ENCODE measurements at regions not wholly inside any gene's neighbourhood (a gene's known extent, or its start where the extent isn't known, plus 50 kb on each side); places are given as distances from the start of the nearest gene placed in this dataset.
"Not testable (repeated sequence)": the region's sequence is repeated elsewhere in the genome, so short reads cannot be mapped to it uniquely, and the experiment has no call there.

DNA sequence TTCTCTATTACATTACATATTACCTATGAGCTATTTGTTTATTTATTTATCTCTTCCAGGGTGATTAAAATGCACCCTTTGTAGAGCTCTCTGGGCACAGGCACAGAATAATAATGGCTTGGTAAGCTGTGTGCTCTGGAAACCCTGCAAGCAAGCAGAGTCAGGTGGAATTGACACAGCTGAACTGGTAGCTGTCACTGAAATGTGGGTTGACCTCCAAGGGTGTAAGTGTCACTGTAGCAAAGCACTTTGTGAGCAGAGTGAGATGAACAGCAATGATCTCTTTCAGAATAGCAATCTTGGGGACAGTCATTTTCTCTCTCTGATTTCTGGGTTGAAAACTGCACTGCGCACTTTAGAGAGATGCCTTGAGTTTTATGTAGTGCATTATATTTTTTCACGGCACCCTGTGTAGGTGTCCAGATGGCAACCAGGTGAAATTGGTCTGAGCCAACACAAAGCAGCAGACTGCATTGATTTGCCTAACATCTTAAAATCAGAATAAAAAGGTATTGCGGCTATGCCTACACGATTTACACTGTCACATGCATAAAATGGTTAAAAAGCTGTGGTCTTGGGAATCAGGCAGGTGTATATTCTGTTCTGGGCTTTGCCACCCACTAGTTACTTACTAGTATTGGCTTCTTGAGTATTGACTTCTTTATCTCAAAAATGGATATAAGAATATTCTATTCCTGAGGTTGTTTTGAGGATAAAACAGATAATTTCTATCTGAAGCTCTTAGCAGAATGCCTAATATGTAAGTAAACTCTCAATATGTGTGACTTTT, 450.3 kb downstream of the RAPGEF2 start:
- no peak for DNase-seq

- DNase-seq = no peak
Measured at GRCh38 chr4:159555873-159556272, 453.0 kb downstream of the RAPGEF2 start.

DNA sequence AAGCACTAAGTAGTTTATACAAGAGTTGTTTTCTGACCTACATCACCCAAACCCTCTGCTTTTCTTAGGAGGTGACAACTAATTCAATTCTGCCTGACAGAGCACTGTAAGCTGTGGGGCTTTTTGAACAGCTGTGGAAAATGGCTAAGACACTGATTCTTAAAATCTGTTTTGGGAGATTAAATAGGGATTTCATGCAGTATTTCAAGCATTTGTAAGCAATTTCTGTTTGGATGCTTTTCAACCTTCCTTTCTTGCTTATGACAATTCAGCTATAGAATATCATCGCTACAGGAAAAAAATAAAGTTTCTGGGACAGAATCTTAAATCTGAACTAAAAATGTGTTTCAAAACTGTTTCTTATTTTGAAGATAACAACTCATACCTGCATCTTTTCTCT, 459.5 kb downstream of the RAPGEF2 start:
- DNase-seq = no peak

- DNase-seq = no peak
Measured at GRCh38 chr4:159563257-159563656, 460.4 kb downstream of the RAPGEF2 start.

GRCh38 chr4:159564615-159565014, 461.7 kb downstream of the RAPGEF2 start:
- DNase-seq = no peak

DNA sequence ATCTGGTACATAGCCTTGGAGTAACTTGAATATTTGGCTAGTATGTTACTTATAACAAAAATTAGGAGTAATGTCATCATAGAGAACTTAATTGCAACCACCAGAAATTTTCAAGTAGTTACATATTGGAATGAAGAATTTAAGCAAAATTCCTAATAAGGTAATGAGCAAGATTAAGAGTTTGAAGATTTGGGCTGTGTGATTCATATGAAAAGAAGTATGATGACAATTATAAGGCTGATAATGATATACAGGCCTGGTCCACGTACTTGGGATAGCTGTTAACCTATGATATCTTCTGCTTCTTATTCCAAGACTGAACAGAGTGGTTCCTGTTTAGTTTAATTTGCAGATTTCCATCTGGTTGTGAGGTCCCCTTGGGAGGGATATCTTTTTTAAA, 463.9 kb downstream of the RAPGEF2 start:
- DNase-seq = no peak

GRCh38 chr4:159577241-159577640, 474.4 kb downstream of the RAPGEF2 start:
- DNase-seq = no peak

DNA sequence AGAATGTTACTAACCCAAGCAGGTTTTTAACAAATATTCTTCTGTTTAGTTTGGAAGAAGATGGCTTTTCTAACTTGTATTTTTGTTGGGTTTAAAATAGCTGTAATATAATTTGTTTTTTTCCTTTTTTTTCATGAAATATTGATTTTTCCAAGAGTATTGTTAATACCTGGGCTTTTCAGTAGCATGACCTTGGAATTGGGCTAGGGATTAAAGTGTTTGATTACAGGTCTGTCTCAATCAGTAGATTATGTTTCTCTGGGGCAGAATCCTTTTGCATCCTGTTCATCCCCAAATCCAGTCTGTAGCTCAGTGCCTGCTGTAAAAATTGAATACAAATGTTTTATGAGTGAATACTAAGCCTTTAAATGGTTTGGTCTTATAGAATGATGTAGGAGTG, 479.8 kb downstream of the RAPGEF2 start:
- no peak for DNase-seq

DNA sequence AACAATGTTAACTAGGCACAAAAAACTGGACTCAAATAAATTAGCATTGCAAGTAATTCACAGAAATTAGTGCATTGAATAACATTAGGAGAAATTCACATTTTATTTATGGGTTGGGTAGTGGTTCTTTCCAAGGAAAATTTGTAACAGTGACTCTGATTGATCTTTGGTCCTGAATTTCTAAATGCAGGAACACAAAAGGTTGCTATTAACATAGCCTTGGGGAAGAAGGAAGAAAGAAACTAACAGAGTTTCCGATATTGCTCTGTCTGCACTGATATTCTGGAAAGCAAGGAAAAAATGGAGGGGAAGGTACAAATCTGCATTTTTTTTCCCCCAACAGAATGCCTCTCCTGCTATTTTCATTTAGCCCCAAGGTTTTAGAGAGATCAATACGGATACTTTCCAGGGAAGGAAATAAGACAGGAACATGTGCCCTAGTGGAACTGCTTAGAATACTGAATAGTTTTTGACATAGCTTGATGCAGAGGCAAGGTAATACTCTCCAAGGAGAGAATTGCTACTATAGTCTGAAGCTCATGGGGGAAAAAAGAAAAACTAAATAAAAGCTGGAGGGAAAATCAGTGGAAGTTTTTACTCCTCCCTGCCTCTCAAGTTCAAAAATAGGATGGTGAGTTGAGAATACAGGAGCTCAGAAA, 490.1 kb downstream of the RAPGEF2 start:
- no peak for DNase-seq

DNA sequence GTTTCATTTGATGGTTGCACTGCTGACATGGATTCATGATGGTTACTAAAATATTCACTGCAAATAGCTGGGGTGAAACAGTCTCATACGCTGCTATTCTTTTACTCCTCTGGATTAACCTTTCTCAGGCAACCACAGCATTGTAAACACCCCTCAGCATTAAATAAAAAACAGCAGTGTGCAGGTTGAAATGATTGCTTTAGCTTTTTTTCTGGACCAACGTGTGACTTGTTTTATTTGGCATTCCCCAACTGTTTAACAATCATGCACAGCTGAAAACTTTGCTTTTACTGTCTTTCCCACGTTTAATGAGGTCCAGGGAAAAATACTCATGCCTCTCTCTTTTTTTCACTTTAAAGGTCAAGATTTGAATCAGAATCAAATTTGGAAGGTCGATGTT, 490.8 kb downstream of the RAPGEF2 start:
- no peak for DNase-seq

DNA sequence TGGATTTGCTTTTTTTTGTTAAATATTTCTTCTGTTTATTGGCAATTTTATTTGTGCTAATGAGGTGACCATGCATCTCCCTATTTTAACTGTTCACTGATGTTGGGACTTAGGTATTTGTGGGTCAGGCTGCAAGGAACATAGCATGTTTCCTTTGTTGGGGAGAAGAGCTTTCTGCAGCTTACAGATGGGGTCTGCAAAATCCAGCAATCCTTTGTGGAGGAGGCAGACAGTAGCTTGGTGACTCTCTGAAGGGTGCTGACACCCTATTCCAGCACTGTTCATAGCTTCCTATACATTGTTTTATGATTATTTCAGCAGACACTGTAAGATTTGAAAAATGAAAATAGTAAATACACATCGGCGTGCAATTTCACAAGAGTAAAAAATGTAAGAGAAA, 491.7 kb downstream of the RAPGEF2 start:
- no peak for DNase-seq

GRCh38 chr4:159595101-159595500, 492.2 kb downstream of the RAPGEF2 start:
- DNase-seq = not testable (repeated sequence)

- no peak for DNase-seq
Measured at GRCh38 chr4:159598602-159599001, 495.7 kb downstream of the RAPGEF2 start.

- no peak for DNase-seq
Measured at GRCh38 chr4:159600061-159600460, 497.2 kb downstream of the RAPGEF2 start.

- no peak for DNase-seq
Measured at GRCh38 chr4:159604781-159605180, 501.9 kb downstream of the RAPGEF2 start.

DNA sequence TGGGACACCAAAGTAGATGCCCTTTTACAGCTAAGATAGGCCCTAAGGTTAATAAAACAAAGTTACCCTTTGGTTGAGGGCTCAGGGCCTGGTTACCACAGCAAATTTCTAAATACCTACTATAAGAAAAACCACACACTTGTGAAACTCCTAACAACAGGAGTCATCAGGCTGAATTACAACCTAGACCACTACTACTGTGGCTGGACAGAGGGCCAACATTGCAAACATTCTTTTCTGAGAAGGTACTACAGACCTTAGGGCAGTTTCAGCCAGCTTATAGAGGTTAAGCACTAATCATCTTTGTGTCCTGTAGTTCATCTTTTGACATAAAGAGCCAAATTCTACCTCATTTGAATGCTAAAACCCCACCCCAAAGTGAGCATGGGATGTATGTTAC, 504.0 kb downstream of the RAPGEF2 start:
- DNase-seq = no peak

GRCh38 chr4:159607809-159608208, 504.9 kb downstream of the RAPGEF2 start:
- peak in 1 of 2 experiments; percentile 62 for DNase-seq

- no peak for DNase-seq
Measured at GRCh38 chr4:159608436-159608835, 505.6 kb downstream of the RAPGEF2 start.

DNA sequence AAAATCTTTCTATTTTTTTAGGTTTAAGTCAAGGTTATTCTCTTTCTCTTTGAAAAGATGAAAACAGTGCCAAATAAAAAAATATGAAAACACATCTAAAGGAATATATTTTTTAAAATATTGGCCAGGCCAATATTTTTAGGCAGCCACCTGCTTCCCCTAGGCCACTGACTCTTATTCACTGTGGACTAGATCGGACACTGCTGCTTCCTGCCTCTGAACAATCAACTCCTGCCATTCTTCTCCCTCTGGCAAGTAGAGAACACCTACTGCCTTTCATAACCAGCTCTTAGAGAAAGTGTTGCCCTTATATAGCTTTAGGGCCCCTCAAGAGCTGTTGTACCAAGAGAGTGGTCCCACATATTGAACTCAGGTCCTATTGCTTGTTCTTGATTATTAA, 529.2 kb downstream of the RAPGEF2 start:
- no peak for DNase-seq

- DNase-seq = no peak
Measured at GRCh38 chr4:159639671-159640323, 536.9 kb downstream of the RAPGEF2 start.

GRCh38 chr4:159649237-159649636, 546.4 kb downstream of the RAPGEF2 start:
- no peak for DNase-seq

DNA sequence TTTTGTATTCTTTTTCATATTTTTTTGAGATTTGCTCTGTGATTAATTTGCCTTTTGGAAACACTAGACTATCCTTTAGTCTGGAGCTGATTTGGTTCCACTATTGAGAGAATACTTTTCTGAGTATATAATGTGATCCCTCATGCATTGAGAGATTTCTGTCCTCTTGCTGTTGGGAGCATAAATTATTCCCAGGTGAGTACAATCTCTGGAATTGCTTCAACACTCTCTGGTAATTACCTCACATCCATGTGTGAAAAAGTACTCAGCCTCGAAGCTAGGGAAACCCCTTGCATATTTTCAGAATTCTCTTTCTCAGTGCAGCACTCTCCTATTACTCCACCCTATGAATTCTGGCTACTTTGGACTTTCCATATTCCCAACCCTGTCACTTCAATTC, 550.0 kb downstream of the RAPGEF2 start:
- DNase-seq = no peak

DNA sequence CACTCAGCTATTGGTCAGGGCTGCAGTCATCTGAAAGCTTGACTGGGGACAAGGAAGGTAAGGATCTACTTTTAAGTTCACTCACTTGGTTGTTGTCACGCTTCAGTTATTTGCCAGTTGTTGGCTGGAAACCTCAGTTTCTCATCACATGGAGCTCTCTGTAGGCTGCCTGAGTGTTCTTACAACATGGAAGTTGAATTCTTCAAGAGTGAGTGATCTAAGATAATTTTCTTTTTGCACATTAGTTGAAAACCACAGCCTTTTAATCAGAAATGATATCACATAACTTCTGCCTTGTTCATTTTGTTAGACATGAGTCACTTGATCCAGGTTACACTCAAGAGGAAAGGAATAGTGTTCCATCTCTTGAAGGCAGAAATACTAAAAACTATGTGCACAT, 552.7 kb downstream of the RAPGEF2 start:
- DNase-seq = no peak

- no peak for DNase-seq
Measured at GRCh38 chr4:159669094-159669493, 566.2 kb downstream of the RAPGEF2 start.

All from NCI-H446 (cell line).